Activated naive CD8-positive, alpha-beta T cell treated with anti-CD3 and anti-CD28 coated beads, Interleukin-2, amount 50 U/mL, for 24 hours (primary cell): ENCODE measurements at regions not wholly inside any gene's neighbourhood (a gene's known extent, or its start where the extent isn't known, plus 50 kb on each side); places are given as distances from the start of the nearest gene placed in this dataset.

Source experiments
- ATAC-seq: fragments of 150-1000 bp; cut with Tn5 transposase; one replicate; pipeline ENCODE4 v1.10.0; 2021
- DNase-seq: peaks from one replicate; pipeline ENCODE4 v3.0.0; 2021
- H3K27ac Mint-ChIP-seq: one replicate; pipeline ENCODE4 v1.8.0; 2021; ENCODE audit warnings: mild to moderate bottlenecking, mixed read lengths
- H3K27me3 Mint-ChIP-seq: one replicate; pipeline ENCODE4 v1.8.0; 2021; ENCODE audit warnings: mixed read lengths
- H3K36me3 Mint-ChIP-seq: one replicate; pipeline ENCODE4 v1.8.0; 2021; ENCODE audit warnings: low read depth, mixed read lengths
- H3K4me1 Mint-ChIP-seq: one replicate; pipeline ENCODE4 v1.8.0; 2021; ENCODE audit warnings: mixed read lengths
- H3K4me3 Mint-ChIP-seq: one replicate; pipeline ENCODE4 v1.8.0; 2021; ENCODE audit warnings: mild to moderate bottlenecking, moderate library complexity, mixed read lengths
- H3K9me3 Mint-ChIP-seq: one replicate; pipeline ENCODE4 v1.8.0; 2021; ENCODE audit warnings: mixed read lengths

DNA sequence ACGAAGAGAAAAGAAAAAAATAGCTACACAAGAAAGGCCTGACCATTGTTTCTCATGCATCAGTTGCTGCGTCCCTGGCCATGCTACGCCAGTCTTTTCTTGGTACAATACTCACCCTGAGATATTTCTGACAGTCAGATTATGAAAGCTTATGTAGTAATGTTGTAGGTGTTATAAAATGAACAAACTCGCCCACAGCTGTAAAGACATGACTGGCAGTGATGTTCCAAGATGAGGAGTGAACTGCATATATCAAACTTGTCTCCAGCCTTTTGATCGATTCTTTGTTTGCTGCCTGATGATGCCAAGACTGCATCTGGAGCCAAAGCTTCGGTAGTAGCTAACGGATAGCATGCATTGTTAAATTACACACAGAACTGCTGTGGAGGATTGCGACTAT lies 822.7 kb downstream of the TUSC7 start:
- no peaks in the 10 kb centered on the region for H3K4me1 Mint-ChIP-seq
- peaks cover 3% of the 10 kb centered on the region for H3K27me3 Mint-ChIP-seq
- H3K4me3 Mint-ChIP-seq: no peak overlapping the region
- H3K36me3 Mint-ChIP-seq: no peaks in the 10 kb centered on the region
- no peak overlapping the region for H3K27ac Mint-ChIP-seq
- DNase-seq (no peak), ATAC-seq (no peak)
- peaks cover 7% of the 10 kb centered on the region for H3K9me3 Mint-ChIP-seq

DNA sequence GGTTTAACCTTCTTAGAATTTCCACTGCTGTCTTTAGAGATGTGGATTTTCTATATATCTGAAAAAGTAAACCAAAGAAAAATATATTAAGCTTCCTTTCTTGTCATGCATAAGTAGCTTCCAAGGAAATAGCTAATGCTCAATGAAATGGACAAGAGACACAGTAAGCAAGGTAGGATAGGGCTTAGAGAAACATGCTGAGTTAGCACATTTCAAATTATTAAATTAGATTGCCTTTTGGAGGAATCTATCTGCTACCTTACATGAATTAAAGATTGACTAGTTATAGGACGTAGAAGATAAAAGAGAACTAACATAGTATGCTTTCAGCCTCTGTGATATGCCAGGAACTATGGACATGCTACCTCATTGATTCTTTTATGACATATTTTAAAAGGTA lies 824.6 kb downstream of the TUSC7 start:
- Mint-ChIP-seq H3K36me3 (no peaks in the 10 kb centered on the region), H3K9me3 (peaks cover 7% of the 10 kb centered on the region), H3K4me1 (no peaks in the 10 kb centered on the region), H3K4me3 (no peak overlapping the region), H3K27ac (no peak overlapping the region), H3K27me3 (peaks cover 3% of the 10 kb centered on the region)
- no peak for ATAC-seq
- no peak for DNase-seq

DNA sequence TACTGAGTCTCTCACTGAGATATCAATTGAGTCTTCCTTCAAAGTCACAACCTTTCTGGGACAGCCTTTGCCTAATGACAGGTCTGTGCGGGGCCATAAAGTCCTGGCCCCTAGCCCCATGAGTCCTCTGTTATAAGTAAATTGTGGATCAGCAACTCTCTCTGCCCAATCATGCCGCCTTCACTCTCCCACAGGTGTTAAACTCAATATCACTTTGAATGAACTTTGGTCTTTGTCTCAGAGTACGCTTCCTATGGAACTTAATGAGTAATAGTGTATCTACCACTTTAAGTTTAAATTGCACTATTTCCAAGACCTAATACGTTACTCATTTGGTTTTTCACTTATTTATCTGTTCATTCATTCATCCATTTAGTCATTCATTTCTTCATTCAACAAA lies 826.4 kb downstream of the TUSC7 start:
- Mint-ChIP-seq H3K36me3 (no peaks in the 10 kb centered on the region), H3K27ac (no peak overlapping the region), H3K4me1 (no peaks in the 10 kb centered on the region), H3K27me3 (peaks cover 3% of the 10 kb centered on the region), H3K4me3 (no peak overlapping the region), H3K9me3 (peaks cover 7% of the 10 kb centered on the region)
- DNase-seq (no peak), ATAC-seq (no peak)

DNA sequence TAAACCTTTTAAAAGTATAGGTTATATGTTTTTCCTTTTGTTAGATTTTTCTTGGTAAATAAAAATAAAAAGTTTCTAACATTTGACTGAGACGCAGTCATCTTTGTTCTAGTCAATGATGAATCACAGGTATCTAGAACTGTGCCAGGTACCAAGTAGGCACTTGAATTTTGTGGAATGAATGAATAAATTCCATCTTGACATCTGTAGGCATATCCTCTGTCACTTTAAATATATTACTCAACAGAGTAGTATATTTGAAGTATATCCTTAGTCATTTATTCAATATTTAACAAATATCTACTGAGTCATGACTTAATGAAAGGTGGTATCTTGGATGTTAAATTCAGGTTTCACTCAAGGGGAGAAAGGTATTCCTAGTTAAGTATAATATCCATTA lies 828.4 kb downstream of the TUSC7 start:
- ATAC-seq: no peak
- Mint-ChIP-seq H3K4me3 (no peak overlapping the region), H3K27me3 (no peaks in the 10 kb centered on the region), H3K36me3 (no peaks in the 10 kb centered on the region), H3K27ac (no peak overlapping the region), H3K9me3 (peaks cover 7% of the 10 kb centered on the region), H3K4me1 (no peaks in the 10 kb centered on the region)
- DNase-seq: no peak

DNA sequence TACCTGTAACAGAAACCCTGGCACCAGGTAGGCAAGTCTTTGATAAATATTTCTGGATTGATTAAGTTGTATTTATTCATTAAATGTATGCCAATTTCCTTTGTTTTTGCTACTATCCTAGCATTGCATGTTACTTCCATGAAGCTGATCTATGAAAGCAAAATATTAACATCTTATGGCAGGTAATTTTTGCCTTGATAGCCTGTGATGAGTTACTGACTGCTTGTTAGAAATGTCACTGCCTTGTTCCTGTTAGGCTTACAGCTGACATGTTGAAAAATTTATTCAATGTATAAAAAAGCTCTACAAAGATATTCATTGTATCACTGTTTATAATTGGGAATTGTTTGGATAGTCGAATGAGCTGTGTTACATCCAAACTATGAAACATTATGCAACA lies 830.1 kb downstream of the TUSC7 start:
- ATAC-seq (no peak), DNase-seq (no peak)
- Mint-ChIP-seq H3K4me1 (no peaks in the 10 kb centered on the region), H3K27me3 (no peaks in the 10 kb centered on the region), H3K27ac (no peak overlapping the region), H3K36me3 (no peaks in the 10 kb centered on the region), H3K4me3 (no peak overlapping the region), H3K9me3 (peaks cover 7% of the 10 kb centered on the region)

- no peak for DNase-seq
Observed at GRCh38 chr3:117540597-117540996, 831.0 kb downstream of the TUSC7 start.

DNA sequence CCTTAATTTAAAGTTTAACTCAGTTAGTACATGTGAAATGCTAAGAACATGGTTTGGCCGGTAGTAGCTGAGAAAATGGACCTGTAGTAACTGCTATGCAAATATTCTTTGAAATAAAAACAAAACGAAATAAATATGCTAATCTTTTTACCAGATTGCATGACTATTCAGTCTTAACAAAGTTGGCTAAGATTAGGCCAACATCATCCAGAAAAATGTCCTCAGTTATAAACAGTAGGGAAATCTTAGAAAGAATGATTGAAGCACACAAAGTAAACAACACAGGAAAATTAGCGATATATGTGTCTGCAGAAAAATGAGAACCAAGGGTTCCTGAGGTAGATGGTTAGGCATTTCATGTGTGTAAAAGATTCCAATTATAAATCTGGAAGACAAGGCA lies 832.1 kb downstream of the TUSC7 start:
- DNase-seq: no peak
- H3K9me3 Mint-ChIP-seq: peaks cover 5% of the 10 kb centered on the region
- H3K27me3 Mint-ChIP-seq: no peaks in the 10 kb centered on the region
- ATAC-seq: no peak
- H3K36me3 Mint-ChIP-seq: no peaks in the 10 kb centered on the region
- no peak overlapping the region for H3K27ac Mint-ChIP-seq
- no peaks in the 10 kb centered on the region for H3K4me1 Mint-ChIP-seq
- H3K4me3 Mint-ChIP-seq: no peak overlapping the region

More at GRCh38 chr3:117540597-117540996, 831.0 kb downstream of the TUSC7 start:
- H3K27ac Mint-ChIP-seq: no peak overlapping the region
- ATAC-seq: no peak
- no peak overlapping the region for H3K4me3 Mint-ChIP-seq
- no peaks in the 10 kb centered on the region for H3K27me3 Mint-ChIP-seq
- no peaks in the 10 kb centered on the region for H3K4me1 Mint-ChIP-seq
- peaks cover 12% of the 10 kb centered on the region for H3K9me3 Mint-ChIP-seq
- no peaks in the 10 kb centered on the region for H3K36me3 Mint-ChIP-seq

DNA sequence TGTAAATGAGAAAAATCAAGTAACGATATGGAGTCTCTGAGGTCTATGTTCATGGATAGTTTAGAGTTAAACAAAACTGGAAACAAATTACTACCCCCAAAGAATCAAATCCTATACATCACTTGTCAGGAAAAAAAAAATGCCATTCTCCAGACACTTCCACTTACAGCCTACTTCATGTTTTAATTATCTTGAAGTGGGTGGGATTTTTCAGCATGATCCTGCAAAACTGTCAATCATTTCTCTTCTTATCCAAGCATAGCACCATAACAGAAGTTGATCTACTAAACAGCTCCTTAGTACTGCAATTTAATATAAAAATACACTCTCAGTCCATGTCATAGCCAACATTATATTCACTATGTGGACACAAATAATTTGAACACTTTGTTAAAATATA lies 833.9 kb downstream of the TUSC7 start:
- ATAC-seq: no peak
- H3K9me3 Mint-ChIP-seq: peaks cover 11% of the 10 kb centered on the region
- no peaks in the 10 kb centered on the region for H3K36me3 Mint-ChIP-seq
- no peak for DNase-seq
- H3K4me3 Mint-ChIP-seq: no peak overlapping the region
- H3K27me3 Mint-ChIP-seq: no peaks in the 10 kb centered on the region
- H3K27ac Mint-ChIP-seq: no peak overlapping the region
- H3K4me1 Mint-ChIP-seq: no peaks in the 10 kb centered on the region

- Mint-ChIP-seq H3K4me1 (no peaks in the 10 kb centered on the region), H3K4me3 (no peak overlapping the region)
- no peak for ATAC-seq
Observed at GRCh38 chr3:117545484-117545883, 835.9 kb downstream of the TUSC7 start.

GRCh38 chr3:117547956-117548550 lies 838.5 kb downstream of the TUSC7 start:
- H3K27me3 Mint-ChIP-seq: no peaks in the 10 kb centered on the region
- ATAC-seq: no peak
- no peaks in the 10 kb centered on the region for H3K36me3 Mint-ChIP-seq
- H3K4me1 Mint-ChIP-seq: no peaks in the 10 kb centered on the region
- H3K9me3 Mint-ChIP-seq: peaks cover 11% of the 10 kb centered on the region
- no peak overlapping the region for H3K27ac Mint-ChIP-seq
- no peak for DNase-seq
- no peak overlapping the region for H3K4me3 Mint-ChIP-seq

More at GRCh38 chr3:117545484-117545883, 835.9 kb downstream of the TUSC7 start:
- no peak for DNase-seq
- Mint-ChIP-seq H3K36me3 (no peaks in the 10 kb centered on the region), H3K9me3 (peaks cover 11% of the 10 kb centered on the region), H3K27ac (no peak overlapping the region), H3K27me3 (no peaks in the 10 kb centered on the region)

DNA sequence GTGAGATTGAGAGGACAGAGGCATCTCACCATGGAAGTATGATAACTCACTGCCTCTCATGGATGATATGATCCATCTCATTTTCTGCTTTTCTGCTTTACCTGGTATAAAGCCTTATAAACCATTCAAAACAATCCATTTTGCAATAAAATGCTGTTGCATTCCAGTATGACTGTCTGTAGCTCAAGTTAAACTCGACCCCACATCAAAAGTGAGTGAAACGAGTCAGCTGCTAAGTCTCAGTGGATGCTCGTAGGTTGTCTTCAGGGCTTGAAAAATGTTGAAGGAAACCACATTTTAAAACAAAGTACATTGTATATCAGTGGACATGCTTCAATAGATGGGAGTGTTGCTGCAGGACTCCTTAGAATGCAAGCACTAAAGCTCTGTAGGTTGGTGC lies 839.0 kb downstream of the TUSC7 start:
- H3K36me3 Mint-ChIP-seq: no peaks in the 10 kb centered on the region
- no peak for DNase-seq
- H3K4me1 Mint-ChIP-seq: no peaks in the 10 kb centered on the region
- ATAC-seq: no peak
- H3K27me3 Mint-ChIP-seq: no peaks in the 10 kb centered on the region
- no peak overlapping the region for H3K27ac Mint-ChIP-seq
- peaks cover 11% of the 10 kb centered on the region for H3K9me3 Mint-ChIP-seq
- no peak overlapping the region for H3K4me3 Mint-ChIP-seq

DNA sequence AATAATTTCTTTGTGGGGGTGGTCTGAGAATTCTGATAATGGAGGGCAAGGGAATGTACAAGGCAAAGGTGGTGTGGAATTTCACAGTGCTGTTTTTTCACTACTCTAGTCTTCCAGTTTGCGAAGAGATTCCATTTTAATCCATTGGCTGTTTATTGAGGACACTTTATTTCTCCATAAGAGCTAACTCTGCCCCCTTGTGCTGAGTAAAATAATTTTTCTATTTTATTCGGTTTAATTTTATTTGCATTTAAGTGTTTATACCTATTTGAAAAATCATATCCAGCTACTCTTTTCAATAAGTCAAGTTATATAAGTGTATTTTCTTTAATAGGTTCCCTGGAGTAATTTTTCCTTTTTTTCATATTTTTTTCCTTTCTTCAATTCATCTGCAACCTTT lies 840.1 kb downstream of the TUSC7 start:
- ATAC-seq: no peak
- no peaks in the 10 kb centered on the region for H3K27me3 Mint-ChIP-seq

GRCh38 chr3:117550766-117551165 lies 841.2 kb downstream of the TUSC7 start:
- no peaks in the 10 kb centered on the region for H3K36me3 Mint-ChIP-seq
- H3K4me3 Mint-ChIP-seq: no peak overlapping the region
- H3K27ac Mint-ChIP-seq: no peak overlapping the region
- peaks cover 6% of the 10 kb centered on the region for H3K9me3 Mint-ChIP-seq
- ATAC-seq (no peak), DNase-seq (no peak)
- H3K27me3 Mint-ChIP-seq: no peaks in the 10 kb centered on the region
- no peaks in the 10 kb centered on the region for H3K4me1 Mint-ChIP-seq

More for the DNA sequence above, 840.1 kb downstream of the TUSC7 start:
- no peaks in the 10 kb centered on the region for H3K36me3 Mint-ChIP-seq
- DNase-seq: no peak
- H3K4me3 Mint-ChIP-seq: no peak overlapping the region
- peaks cover 11% of the 10 kb centered on the region for H3K9me3 Mint-ChIP-seq
- no peaks in the 10 kb centered on the region for H3K4me1 Mint-ChIP-seq
- H3K27ac Mint-ChIP-seq: no peak overlapping the region

GRCh38 chr3:117553461-117553860 lies 843.9 kb downstream of the TUSC7 start:
- Mint-ChIP-seq H3K27ac (no peak overlapping the region), H3K27me3 (no peaks in the 10 kb centered on the region), H3K4me3 (no peak overlapping the region), H3K9me3 (peaks cover 11% of the 10 kb centered on the region), H3K36me3 (no peaks in the 10 kb centered on the region), H3K4me1 (no peaks in the 10 kb centered on the region)
- ATAC-seq (no peak), DNase-seq (no peak)

DNA sequence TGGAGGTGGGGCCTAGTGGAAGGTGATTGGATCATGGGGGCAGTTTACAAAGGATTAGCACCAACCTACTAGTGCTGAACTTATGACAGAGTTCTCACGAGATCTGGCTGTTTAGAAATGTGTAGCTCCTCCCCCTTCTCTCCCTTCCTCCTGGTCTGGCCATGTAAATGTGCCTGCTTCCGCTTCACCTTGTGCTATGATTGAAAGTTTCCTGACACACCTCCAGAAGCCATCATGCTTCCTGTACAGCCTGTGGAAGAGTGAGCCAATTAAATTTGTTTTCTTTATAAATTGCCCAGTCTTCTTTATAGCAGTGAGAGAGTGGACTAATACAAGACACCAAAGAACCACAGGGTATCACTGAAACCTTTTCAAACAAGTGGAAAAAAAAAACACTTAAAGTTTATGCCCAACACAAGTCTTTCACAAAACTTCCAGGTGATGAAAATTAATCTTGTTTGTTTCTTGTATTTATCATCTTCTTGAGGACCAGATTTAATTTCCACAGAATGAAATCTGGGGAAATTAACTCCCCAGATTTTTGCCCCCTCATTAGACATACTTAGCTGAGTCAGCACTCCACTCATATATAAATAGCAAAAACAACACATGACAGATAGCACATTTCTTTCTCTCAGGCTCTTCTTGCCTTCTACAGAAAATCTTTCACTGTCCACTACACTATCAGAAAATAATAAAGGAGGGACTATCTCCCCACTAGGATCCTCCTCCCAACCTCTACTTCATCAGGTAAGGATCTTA lies 847.2 kb downstream of the TUSC7 start:
- no peaks in the 10 kb centered on the region for H3K27me3 Mint-ChIP-seq
- H3K27ac Mint-ChIP-seq: no peak overlapping the region
- no peaks in the 10 kb centered on the region for H3K36me3 Mint-ChIP-seq
- DNase-seq: no peak
- ATAC-seq: no peak
- peaks cover 21% of the 10 kb centered on the region for H3K9me3 Mint-ChIP-seq
- H3K4me3 Mint-ChIP-seq: no peak overlapping the region
- no peaks in the 10 kb centered on the region for H3K4me1 Mint-ChIP-seq
